Trophoblast cell (in vitro differentiated cells and primary cell): ENCODE measurements at regions not wholly inside any gene's neighbourhood (a gene's known extent, or its start where the extent isn't known, plus 50 kb on each side); places are given as distances from the start of the nearest gene placed in this dataset.

Experiments
- DNase-seq, 2 donors: peaks; one replicate each; pipeline ENCODE4 v3.0.0-alpha.2; 2016
- H2AFZ ChIP-seq: 2 replicates; pipeline ENCODE4 v1.6.1; 2013; ENCODE audit warnings: low read length, moderate library complexity, mild to moderate bottlenecking; ENCODE audit not compliant: insufficient read depth, poor library complexity
- H2AK5ac ChIP-seq: 2 replicates; pipeline ENCODE4 v1.6.1; 2013; ENCODE audit warnings: mild to moderate bottlenecking, low read length
- H2BK120ac ChIP-seq: 2 replicates; pipeline ENCODE4 v1.6.1; 2013; ENCODE audit warnings: low read length, mild to moderate bottlenecking, moderate library complexity; ENCODE audit not compliant: insufficient read depth, poor library complexity
- H2BK12ac ChIP-seq: 2 replicates; pipeline ENCODE4 v1.6.1; 2013; ENCODE audit warnings: mild to moderate bottlenecking, low read length, moderate library complexity
- H2BK5ac ChIP-seq: 2 replicates; pipeline ENCODE4 v1.6.1; 2013; ENCODE audit warnings: low read length, low read depth, moderate library complexity, mild to moderate bottlenecking; ENCODE audit not compliant: poor library complexity
- H3K14ac ChIP-seq: 2 replicates; pipeline ENCODE4 v1.6.1; 2013; ENCODE audit warnings: mild to moderate bottlenecking, low read length
- H3K18ac ChIP-seq: 2 replicates; pipeline ENCODE4 v1.6.1; 2013; ENCODE audit warnings: mild to moderate bottlenecking, low read length
- H3K23ac ChIP-seq: 2 replicates; pipeline ENCODE4 v1.6.1; 2013; ENCODE audit warnings: low read length
- H3K27ac ChIP-seq: 2 replicates; pipeline ENCODE4 v1.5.1; 2013; ENCODE audit warnings: low read depth, mild to moderate bottlenecking, inconsistent platforms, low read length, moderate library complexity
- H3K27me3 ChIP-seq: 2 replicates; pipeline ENCODE4 v1.6.1; 2013; ENCODE audit warnings: inconsistent platforms, mild to moderate bottlenecking, low read length, moderate library complexity; ENCODE audit not compliant: insufficient read depth
- H3K36me3 ChIP-seq, 2 experiments: 1 replicate in 1 of 2; 2 replicates in 1 of 2; pipeline ENCODE4 v1.6.1; 2013; ENCODE audit warnings: low read length in 2 of 2, mild to moderate bottlenecking in 2 of 2, moderate library complexity in 1 of 2; ENCODE audit not compliant: insufficient read depth in 2 of 2, control insufficient read depth in 1 of 2
- H3K4ac ChIP-seq: 2 replicates; pipeline ENCODE4 v1.6.1; 2013; ENCODE audit warnings: low read depth, mild to moderate bottlenecking, low read length, moderate library complexity
- H3K4me1 ChIP-seq, 2 experiments: 1 replicate in 1 of 2; 2 replicates in 1 of 2; pipeline ENCODE4 v1.6.1; 2013; ENCODE audit warnings: low read length in 2 of 2, mild to moderate bottlenecking in 2 of 2, moderate library complexity in 1 of 2; ENCODE audit not compliant: insufficient read depth in 2 of 2, control insufficient read depth in 1 of 2
- H3K4me2 ChIP-seq: 2 replicates; pipeline ENCODE4 v1.6.1; 2013; ENCODE audit warnings: inconsistent platforms, mild to moderate bottlenecking, low read length, moderate library complexity
- H3K4me3 ChIP-seq: 2 replicates; pipeline ENCODE4 v1.5.1; 2013; ENCODE audit warnings: mild to moderate bottlenecking, low read depth, low read length, inconsistent platforms
- H3K79me1 ChIP-seq: one replicate; pipeline ENCODE4 v1.6.1; 2013; ENCODE audit warnings: low read length
- H3K79me2 ChIP-seq: 2 replicates; pipeline ENCODE4 v1.6.1; 2013; ENCODE audit warnings: low read length, mild to moderate bottlenecking; ENCODE audit not compliant: control insufficient read depth, insufficient read depth, poor library complexity
- H3K9ac ChIP-seq: 2 replicates; pipeline ENCODE4 v1.6.1; 2013; ENCODE audit warnings: mild to moderate bottlenecking, low read length
- H3K9me3 ChIP-seq: 2 replicates; pipeline ENCODE4 v1.6.1; 2013; ENCODE audit warnings: low read depth, mild to moderate bottlenecking, control low read depth, inconsistent platforms, low read length; ENCODE audit not compliant: insufficient read depth
- H4K12ac ChIP-seq: 2 replicates; pipeline ENCODE4 v1.6.1; 2013; ENCODE audit warnings: low read depth, mild to moderate bottlenecking, low read length, moderate library complexity
- H4K8ac ChIP-seq: 2 replicates; pipeline ENCODE4 v1.6.1; 2013; ENCODE audit warnings: low read depth, mild to moderate bottlenecking, low read length, moderate library complexity
- H4K91ac ChIP-seq: one replicate; pipeline ENCODE4 v1.6.1; 2013; ENCODE audit warnings: low read depth, mild to moderate bottlenecking, low read length, moderate library complexity
- WGBS: extraction: QIAGEN DNeasy Blood & Tissue Kit; methylation state at CpG from one replicate; pipeline ENCODE4 v1.1.7; 2013; ENCODE audit warnings: missing lambda C conversion rate; ENCODE audit not compliant: insufficient read length, insufficient coverage; ENCODE audit errors: extremely low coverage; 5-methylcytosine and 5-hydroxymethylcytosine counted together

DNA sequence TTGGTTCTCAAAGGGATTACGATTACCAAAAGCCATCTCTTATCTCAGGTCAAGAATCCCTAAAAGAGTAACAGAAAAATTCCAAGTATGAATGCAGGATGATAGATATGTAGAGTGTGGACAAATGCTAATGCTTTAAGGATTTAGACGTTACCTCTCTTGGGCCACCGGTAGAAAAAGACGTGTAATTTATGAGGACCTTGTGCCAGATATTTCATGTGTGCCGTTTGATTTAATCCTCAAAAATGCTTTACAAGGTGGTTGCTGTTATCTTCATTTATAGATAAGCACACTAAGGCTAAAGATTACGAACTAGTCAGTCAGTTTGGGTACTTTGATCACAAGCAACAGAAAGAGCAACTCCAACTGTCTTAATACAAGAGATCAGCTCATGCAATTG, 370.8 kb upstream of the JAG1 start:
- H4K91ac ChIP-seq: no peak overlapping the region
- no peaks in the 10 kb centered on the region for H3K27me3 ChIP-seq
- no peak overlapping the region for H3K18ac ChIP-seq
- H3K27ac ChIP-seq: no peak overlapping the region
- H2AFZ ChIP-seq: no peak overlapping the region
- no peak overlapping the region for H2BK120ac ChIP-seq
- WGBS: no CpG with 5 or more reads among the region's 6 CpGs
- H3K9me3 ChIP-seq: no peaks in the 10 kb centered on the region
- no peak overlapping the region for H2BK12ac ChIP-seq
- no peak overlapping the region for H2BK5ac ChIP-seq
- no peak overlapping the region for H4K8ac ChIP-seq
- H3K9ac ChIP-seq: no peak overlapping the region
- no peak overlapping the region for H3K4ac ChIP-seq
- no peak overlapping the region for H4K12ac ChIP-seq
- H3K4me2 ChIP-seq: no peak overlapping the region
- H3K4me3 ChIP-seq: no peak overlapping the region
- peak in 1 of 2 donors; percentile 52 for DNase-seq
- H3K23ac ChIP-seq: no peak overlapping the region
- no peaks in the 10 kb centered on the region for H3K4me1 ChIP-seq
- no peak overlapping the region for H2AK5ac ChIP-seq
- H3K14ac ChIP-seq: no peak overlapping the region
- H3K36me3 ChIP-seq: no peaks in the 10 kb centered on the region
- H3K79me2 ChIP-seq: no peaks in the 10 kb centered on the region
- no peaks in the 10 kb centered on the region for H3K79me1 ChIP-seq

- H3K9me3 ChIP-seq: no peaks in the 10 kb centered on the region
- no peaks in the 10 kb centered on the region for H3K79me1 ChIP-seq
- H3K4me2 ChIP-seq: no peak overlapping the region
- no peak overlapping the region for H4K12ac ChIP-seq
- no peak overlapping the region for H3K18ac ChIP-seq
- no peaks in the 10 kb centered on the region for H3K27me3 ChIP-seq
- WGBS: no CpG with 5 or more reads among the region's 8 CpGs
- no peak overlapping the region for H2AK5ac ChIP-seq
- no peaks in the 10 kb centered on the region for H3K79me2 ChIP-seq
- H3K27ac ChIP-seq: no peak overlapping the region
- H2BK5ac ChIP-seq: no peak overlapping the region
- no peak overlapping the region for H3K4ac ChIP-seq
- no peak overlapping the region for H2AFZ ChIP-seq
- DNase-seq: no peak
- H3K14ac ChIP-seq: no peak overlapping the region
- no peaks in the 10 kb centered on the region for H3K36me3 ChIP-seq
- no peak overlapping the region for H2BK12ac ChIP-seq
- no peak overlapping the region for H2BK120ac ChIP-seq
- no peak overlapping the region for H3K9ac ChIP-seq
- no peaks in the 10 kb centered on the region for H3K4me1 ChIP-seq
- H3K4me3 ChIP-seq: no peak overlapping the region
- no peak overlapping the region for H4K91ac ChIP-seq
- H3K23ac ChIP-seq: no peak overlapping the region
- no peak overlapping the region for H4K8ac ChIP-seq
These were observed 371.8 kb upstream of the JAG1 start for GRCh38 chr20:11045412-11046175.

DNA sequence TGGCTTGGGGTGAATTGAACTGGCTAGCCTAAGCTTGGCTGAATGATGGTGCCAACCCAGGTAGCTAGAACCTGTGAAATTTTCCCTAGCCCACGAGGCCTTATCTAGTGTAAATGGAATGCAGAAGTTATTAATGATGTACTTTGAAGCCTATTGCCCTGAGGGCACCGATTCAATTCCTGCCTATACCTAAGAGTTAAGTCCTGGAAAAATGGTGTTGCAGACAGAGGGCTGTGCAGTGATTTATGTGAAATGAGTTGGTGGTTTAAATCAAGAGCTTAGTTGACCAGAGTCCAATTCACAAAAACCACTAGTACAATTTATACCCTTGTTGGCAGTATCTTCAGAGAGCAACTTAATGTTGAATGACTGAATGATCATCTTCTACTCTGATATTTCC, 373.8 kb upstream of the JAG1 start:
- H3K79me2 ChIP-seq: no peaks in the 10 kb centered on the region
- H3K27ac ChIP-seq: no peak overlapping the region
- no peaks in the 10 kb centered on the region for H3K4me1 ChIP-seq
- H2BK5ac ChIP-seq: no peak overlapping the region
- H3K4me3 ChIP-seq: no peak overlapping the region
- no peak overlapping the region for H2AK5ac ChIP-seq
- no peak overlapping the region for H3K23ac ChIP-seq
- no CpG with 5 or more reads among the region's 2 CpGs for WGBS
- no peaks in the 10 kb centered on the region for H3K79me1 ChIP-seq
- H4K91ac ChIP-seq: no peak overlapping the region
- no peak overlapping the region for H3K14ac ChIP-seq
- no peaks in the 10 kb centered on the region for H3K9me3 ChIP-seq
- no peak overlapping the region for H3K4ac ChIP-seq
- H3K9ac ChIP-seq: no peak overlapping the region
- H3K36me3 ChIP-seq: no peaks in the 10 kb centered on the region
- no peak overlapping the region for H2BK12ac ChIP-seq
- H4K12ac ChIP-seq: no peak overlapping the region
- H2AFZ ChIP-seq: no peak overlapping the region
- H3K27me3 ChIP-seq: no peaks in the 10 kb centered on the region
- H2BK120ac ChIP-seq: no peak overlapping the region
- no peak overlapping the region for H3K4me2 ChIP-seq
- no peak for DNase-seq
- H3K18ac ChIP-seq: no peak overlapping the region
- no peak overlapping the region for H4K8ac ChIP-seq

DNA sequence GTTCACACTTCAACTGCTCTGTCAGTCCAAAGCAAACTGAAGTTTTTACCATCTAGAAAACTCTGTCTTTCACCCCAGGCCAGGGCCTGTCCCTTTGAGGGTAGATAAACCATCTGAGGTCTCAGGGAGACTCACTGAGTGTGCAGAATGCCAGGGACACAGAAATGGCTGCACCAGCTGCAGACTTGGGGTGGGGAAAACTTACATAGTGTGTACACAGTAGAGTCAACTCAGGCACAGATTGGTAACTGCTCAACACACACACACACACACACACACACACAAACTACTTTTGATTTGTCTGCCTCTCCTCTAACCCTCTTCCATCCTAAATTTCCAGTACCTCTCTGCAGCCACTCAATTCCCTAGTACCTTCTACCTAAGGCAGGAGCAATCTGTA, 374.9 kb upstream of the JAG1 start:
- no peak overlapping the region for H3K23ac ChIP-seq
- no peaks in the 10 kb centered on the region for H3K79me2 ChIP-seq
- H2BK12ac ChIP-seq: no peak overlapping the region
- H4K91ac ChIP-seq: no peak overlapping the region
- H3K27me3 ChIP-seq: no peaks in the 10 kb centered on the region
- no peak overlapping the region for H3K9ac ChIP-seq
- H2BK5ac ChIP-seq: no peak overlapping the region
- no peak overlapping the region for H3K4me2 ChIP-seq
- H4K8ac ChIP-seq: no peak overlapping the region
- H3K27ac ChIP-seq: no peak overlapping the region
- H3K79me1 ChIP-seq: no peaks in the 10 kb centered on the region
- H3K36me3 ChIP-seq: no peaks in the 10 kb centered on the region
- no peak overlapping the region for H2BK120ac ChIP-seq
- H2AK5ac ChIP-seq: no peak overlapping the region
- DNase-seq: no peak
- H3K18ac ChIP-seq: no peak overlapping the region
- H3K9me3 ChIP-seq: no peaks in the 10 kb centered on the region
- H3K14ac ChIP-seq: no peak overlapping the region
- no peak overlapping the region for H2AFZ ChIP-seq
- H3K4me1 ChIP-seq: no peaks in the 10 kb centered on the region
- no peak overlapping the region for H4K12ac ChIP-seq
- no peak overlapping the region for H3K4ac ChIP-seq
- H3K4me3 ChIP-seq: no peak overlapping the region
